Astrocyte of the spinal cord (primary cell): ENCODE measurements at regions not wholly inside any gene's neighbourhood (a gene's known extent, or its start where the extent isn't known, plus 50 kb on each side); places are given as distances from the start of the nearest gene placed in this dataset.
"Not testable (repeated sequence)": the region's sequence is repeated elsewhere in the genome, so short reads cannot be mapped to it uniquely, and the experiment has no call there.

Experiments
- DNase-seq: peaks from one replicate; pipeline ENCODE4 v3.0.0; 2011; ENCODE audit warnings: low read depth, low spot score
- H3K4me3 ChIP-seq: 2 replicates; pipeline ENCODE4 v1.5.1; 2011; ENCODE audit warnings: low read depth, mild to moderate bottlenecking, low read length, moderate library complexity
- in situ Hi-C: cut with HindIII; loops from 2 replicates; pipeline ENCODE4 v1.10.0; 2017; ENCODE audit warnings: low sequenced_read_pairs
- TF ChIP-seq, protein P1 (sequence below): IDR thresholded peaks from 2 replicates; pipeline ENCODE4 v1.5.1; 2012; ENCODE audit warnings: low read depth, mild to moderate bottlenecking, low read length, inconsistent platforms

GRCh38 chr4:4952273-4952672 lies 67.0 kb downstream of the CYTL1 start:
- in situ Hi-C loops: no loop called here
- no peak for DNase-seq
- TF ChIP-seq, protein P1, sequence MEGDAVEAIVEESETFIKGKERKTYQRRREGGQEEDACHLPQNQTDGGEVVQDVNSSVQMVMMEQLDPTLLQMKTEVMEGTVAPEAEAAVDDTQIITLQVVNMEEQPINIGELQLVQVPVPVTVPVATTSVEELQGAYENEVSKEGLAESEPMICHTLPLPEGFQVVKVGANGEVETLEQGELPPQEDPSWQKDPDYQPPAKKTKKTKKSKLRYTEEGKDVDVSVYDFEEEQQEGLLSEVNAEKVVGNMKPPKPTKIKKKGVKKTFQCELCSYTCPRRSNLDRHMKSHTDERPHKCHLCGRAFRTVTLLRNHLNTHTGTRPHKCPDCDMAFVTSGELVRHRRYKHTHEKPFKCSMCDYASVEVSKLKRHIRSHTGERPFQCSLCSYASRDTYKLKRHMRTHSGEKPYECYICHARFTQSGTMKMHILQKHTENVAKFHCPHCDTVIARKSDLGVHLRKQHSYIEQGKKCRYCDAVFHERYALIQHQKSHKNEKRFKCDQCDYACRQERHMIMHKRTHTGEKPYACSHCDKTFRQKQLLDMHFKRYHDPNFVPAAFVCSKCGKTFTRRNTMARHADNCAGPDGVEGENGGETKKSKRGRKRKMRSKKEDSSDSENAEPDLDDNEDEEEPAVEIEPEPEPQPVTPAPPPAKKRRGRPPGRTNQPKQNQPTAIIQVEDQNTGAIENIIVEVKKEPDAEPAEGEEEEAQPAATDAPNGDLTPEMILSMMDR: no peak
- H3K4me3 ChIP-seq: no peak overlapping the region

GRCh38 chr4:4959344-4960074 lies 59.7 kb downstream of the CYTL1 start:
- H3K4me3 ChIP-seq, in situ Hi-C loops, DNase-seq: not testable (repeated sequence)

DNA sequence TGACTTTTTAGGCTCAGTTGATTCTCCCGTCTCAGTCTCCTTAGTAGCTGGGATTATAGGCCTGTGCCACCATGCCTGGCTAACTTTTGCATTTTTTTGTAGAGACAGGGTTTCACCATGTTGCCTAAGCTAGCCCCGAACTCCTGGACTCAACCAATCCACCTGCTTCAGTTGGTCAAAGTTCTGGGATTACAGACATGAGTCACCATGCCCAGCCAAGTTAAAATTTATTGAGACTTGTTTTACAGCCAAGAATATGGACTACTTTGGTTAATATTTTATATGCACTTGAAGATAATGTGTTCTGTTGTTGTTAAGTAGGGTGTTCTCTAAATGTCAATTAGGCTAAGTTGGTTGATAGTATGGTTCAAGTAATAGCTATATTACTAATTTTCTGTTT lies 58.7 kb downstream of the CYTL1 start:
- in situ Hi-C loops: no loop called here
- no peak for DNase-seq
- no peak overlapping the region for H3K4me3 ChIP-seq
- TF ChIP-seq, protein P1: no peak

DNA sequence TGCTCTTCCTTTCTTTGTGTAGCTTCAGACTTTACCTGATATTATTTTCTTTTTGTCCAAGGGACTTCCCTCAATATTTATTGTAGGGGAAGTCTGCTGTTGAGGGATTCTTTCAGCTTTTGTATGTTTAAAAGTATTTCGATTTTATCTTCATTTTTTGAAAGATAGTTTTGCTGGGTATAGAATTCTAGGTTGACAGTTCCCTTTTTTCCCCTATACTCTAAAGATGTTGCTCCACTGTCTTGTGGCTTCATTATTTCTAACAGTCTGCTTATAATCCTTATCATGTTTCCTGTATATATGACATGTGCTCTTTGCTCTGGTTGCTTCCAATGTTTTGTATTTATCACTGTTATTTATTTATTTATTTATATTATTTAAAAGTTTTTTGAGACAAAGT lies 57.3 kb downstream of the CYTL1 start:
- no peak overlapping the region for H3K4me3 ChIP-seq
- TF ChIP-seq, protein P1: no peak
- no peak for DNase-seq
- in situ Hi-C loops: no loop called here

- no peak for DNase-seq
- in situ Hi-C loops: no loop called here
- H3K4me3 ChIP-seq: no peak overlapping the region
- TF ChIP-seq, protein P1: no peak
Measured at GRCh38 chr4:4962928-4963327, 56.3 kb downstream of the CYTL1 start.
